ENCODE measurements at regions not wholly inside any gene's neighbourhood (a gene's known extent, or its start where the extent isn't known, plus 50 kb on each side); places are given as distances from the start of the nearest gene placed in this dataset.

DNA sequence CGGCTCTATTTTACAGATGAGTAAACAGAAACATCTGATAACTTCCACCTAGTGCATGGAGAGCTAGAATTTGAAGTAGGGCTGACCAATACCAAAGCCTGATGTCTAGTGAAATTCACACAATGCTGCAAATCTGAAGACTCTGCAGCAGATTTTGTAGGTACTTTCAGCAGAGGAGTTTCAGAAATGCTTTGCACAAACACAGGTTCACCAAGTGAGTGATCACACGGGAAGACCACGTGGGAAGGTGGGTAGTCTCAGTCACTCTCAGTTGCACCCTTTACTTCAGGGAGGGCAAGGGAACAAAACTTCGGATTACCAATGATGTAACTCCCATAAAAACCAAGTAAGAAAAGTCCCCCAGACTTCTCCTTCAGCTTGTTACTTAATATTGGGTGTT, 63.3 kb upstream of the DAAM1 start:
- TF ChIP-seq, protein P1, sequence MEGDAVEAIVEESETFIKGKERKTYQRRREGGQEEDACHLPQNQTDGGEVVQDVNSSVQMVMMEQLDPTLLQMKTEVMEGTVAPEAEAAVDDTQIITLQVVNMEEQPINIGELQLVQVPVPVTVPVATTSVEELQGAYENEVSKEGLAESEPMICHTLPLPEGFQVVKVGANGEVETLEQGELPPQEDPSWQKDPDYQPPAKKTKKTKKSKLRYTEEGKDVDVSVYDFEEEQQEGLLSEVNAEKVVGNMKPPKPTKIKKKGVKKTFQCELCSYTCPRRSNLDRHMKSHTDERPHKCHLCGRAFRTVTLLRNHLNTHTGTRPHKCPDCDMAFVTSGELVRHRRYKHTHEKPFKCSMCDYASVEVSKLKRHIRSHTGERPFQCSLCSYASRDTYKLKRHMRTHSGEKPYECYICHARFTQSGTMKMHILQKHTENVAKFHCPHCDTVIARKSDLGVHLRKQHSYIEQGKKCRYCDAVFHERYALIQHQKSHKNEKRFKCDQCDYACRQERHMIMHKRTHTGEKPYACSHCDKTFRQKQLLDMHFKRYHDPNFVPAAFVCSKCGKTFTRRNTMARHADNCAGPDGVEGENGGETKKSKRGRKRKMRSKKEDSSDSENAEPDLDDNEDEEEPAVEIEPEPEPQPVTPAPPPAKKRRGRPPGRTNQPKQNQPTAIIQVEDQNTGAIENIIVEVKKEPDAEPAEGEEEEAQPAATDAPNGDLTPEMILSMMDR (IDR thresholded peaks at IDR 0.05) = no peak
- no peak for TF ChIP-seq EP300 (IDR thresholded peaks at IDR 0.05)
- no peak for TF ChIP-seq POLR2A (IDR thresholded peaks at IDR 0.05)
- no peak for TF ChIP-seq POLR2AphosphoS5 (IDR thresholded peaks at IDR 0.05)
